ENCODE measurements at regions not wholly inside any gene's neighbourhood (a gene's known extent, or its start where the extent isn't known, plus 50 kb on each side); places are given as distances from the start of the nearest gene placed in this dataset.

GRCh38 chr2:223523551-223524001 is 78.6 kb downstream of the SCG2 start:
- intact Hi-C loops (cut with DNase I): no loop called here
- TF ChIP-seq CTCF (IDR thresholded peaks at IDR 0.05): no peak
- TF ChIP-seq POLR2A (IDR thresholded peaks at IDR 0.05): no peak
- no peak for DNase-seq

GRCh38 chr2:223524066-223524465 is 78.1 kb downstream of the SCG2 start:
- Histone ChIP-seq H3K4me3 (no peak overlapping the region), H3K27ac (no peak overlapping the region), H3K9me3 (no peaks in the 10 kb centered on the region), H3K27me3 (no peaks in the 10 kb centered on the region), H3K4me1 (peaks cover 0 to 5% (median 0%) of the 10 kb centered on the region in 3 donors), H3K36me3 (no peaks in the 10 kb centered on the region)
- no peak for DNase-seq
- intact Hi-C loops (cut with DNase I): no loop called here
- TF ChIP-seq POLR2A (IDR thresholded peaks at IDR 0.05) (no peak), CTCF (IDR thresholded peaks at IDR 0.05) (no peak)
- WGBS, 2 donors: 44 to 63% methylated on average over 1 of the region's 1 CpG

More at GRCh38 chr2:223523551-223524001, 78.6 kb downstream of the SCG2 start:
- H3K27me3 ChIP-seq: no peaks in the 10 kb centered on the region
- no peaks in the 10 kb centered on the region for H3K36me3 ChIP-seq
- peaks cover 0 to 5% (median 0%) of the 10 kb centered on the region in 3 donors for H3K4me1 ChIP-seq
- WGBS, 2 donors: 56 to 73% methylated on average over 4 of the region's 4 CpGs
- H3K9me3 ChIP-seq: no peaks in the 10 kb centered on the region
- H3K27ac ChIP-seq: no peak overlapping the region
- no peak overlapping the region for H3K4me3 ChIP-seq

DNA sequence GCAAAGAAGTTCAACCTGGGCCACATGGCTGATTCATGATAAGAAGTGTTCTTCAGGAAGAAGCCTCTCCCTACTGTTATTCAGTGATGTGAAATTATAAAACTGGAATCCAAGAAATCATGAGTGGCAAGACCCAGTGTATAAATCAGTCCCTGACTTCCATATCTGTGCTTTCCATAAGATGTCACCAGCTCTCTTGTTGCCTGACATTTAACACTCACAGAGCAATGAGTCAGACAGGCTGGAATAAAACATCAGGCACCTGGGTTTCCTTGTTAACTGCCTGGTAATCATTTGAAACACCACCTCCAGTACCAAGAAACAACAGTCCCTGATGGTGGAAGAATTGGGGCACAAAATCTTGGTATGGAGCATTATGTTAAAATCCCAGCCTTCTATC is 76.1 kb downstream of the SCG2 start:
- DNase-seq: no peak
- TF ChIP-seq CTCF (IDR thresholded peaks at IDR 0.05) (no peak), POLR2A (IDR thresholded peaks at IDR 0.05) (no peak)
- no peak overlapping the region for H3K4me3 ChIP-seq
- intact Hi-C loops (cut with DNase I): no loop called here
- no peaks in the 10 kb centered on the region for H3K27me3 ChIP-seq
- no peaks in the 10 kb centered on the region for H3K36me3 ChIP-seq
- H3K9me3 ChIP-seq: no peaks in the 10 kb centered on the region
- H3K4me1 ChIP-seq: peaks cover 0 to 5% (median 0%) of the 10 kb centered on the region in 3 donors
- no peak overlapping the region for H3K27ac ChIP-seq

DNA sequence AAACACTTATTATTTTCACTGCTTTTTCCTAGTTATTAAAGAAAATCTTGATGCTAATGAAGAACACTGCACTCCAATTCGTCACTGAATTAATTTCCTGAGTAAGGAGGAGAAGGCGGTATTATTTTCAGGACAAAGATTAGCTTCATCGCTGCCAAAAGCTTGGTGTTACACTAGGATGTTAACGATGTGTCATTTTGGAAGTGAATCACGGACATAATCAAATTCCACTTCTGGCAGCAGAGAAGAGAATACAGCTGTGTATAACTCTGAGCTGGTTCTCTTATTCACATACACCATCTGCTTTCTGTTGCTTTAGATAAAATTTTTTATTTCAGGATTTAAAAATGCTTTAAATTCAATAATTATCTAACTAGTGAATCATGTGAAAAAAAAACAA is 74.1 kb downstream of the SCG2 start:
- Histone ChIP-seq H3K27me3 (no peaks in the 10 kb centered on the region), H3K4me1 (peaks cover 0 to 4% (median 0%) of the 10 kb centered on the region in 3 donors), H3K27ac (no peak overlapping the region), H3K4me3 (no peak overlapping the region), H3K36me3 (no peaks in the 10 kb centered on the region), H3K9me3 (no peaks in the 10 kb centered on the region)
- no peak for DNase-seq
- 22 to 26% methylated on average over 5 of the region's 5 CpGs for WGBS, 2 donors
- intact Hi-C loops (cut with DNase I): no loop called here
- no peak for TF ChIP-seq CTCF (IDR thresholded peaks at IDR 0.05)
- TF ChIP-seq POLR2A (IDR thresholded peaks at IDR 0.05): no peak

- no peaks in the 10 kb centered on the region for H3K9me3 ChIP-seq
- DNase-seq: no peak
- no peaks in the 10 kb centered on the region for H3K36me3 ChIP-seq
- intact Hi-C loops (cut with DNase I): no loop called here
- H3K27ac ChIP-seq: no peak overlapping the region
- TF ChIP-seq POLR2A (IDR thresholded peaks at IDR 0.05) (no peak), CTCF (IDR thresholded peaks at IDR 0.05) (no peak)
- WGBS, 2 donors: 80 to 86% methylated on average over 3 of the region's 3 CpGs
- H3K4me1 ChIP-seq: no peaks in the 10 kb centered on the region
- no peaks in the 10 kb centered on the region for H3K27me3 ChIP-seq
- no peak overlapping the region for H3K4me3 ChIP-seq
Measured at GRCh38 chr2:223529696-223530095, 72.5 kb downstream of the SCG2 start.
